CD4-positive, alpha-beta T cell treated with Interleukin-4 for 4 hours (primary cell): ENCODE measurements at regions not wholly inside any gene's neighbourhood (a gene's known extent, or its start where the extent isn't known, plus 50 kb on each side); places are given as distances from the start of the nearest gene placed in this dataset.
"Not testable (repeated sequence)": the region's sequence is repeated elsewhere in the genome, so short reads cannot be mapped to it uniquely, and the experiment has no call there.

ENCODE experiments used
- DNase-seq: peaks from one replicate; pipeline ENCODE4 v3.0.0-alpha.2; 2020

- no peak for DNase-seq
These were observed 195.2 kb downstream of the TAF11L14 start for GRCh38 chr5:17829456-17829855.

GRCh38 chr5:17831279-17831678, 197.0 kb downstream of the TAF11L14 start:
- no peak for DNase-seq

- no peak for DNase-seq
These were observed 198.9 kb downstream of the TAF11L14 start for GRCh38 chr5:17832949-17833745.

- DNase-seq: no peak
These were observed 203.5 kb downstream of the TAF11L14 start for GRCh38 chr5:17837757-17838156.

GRCh38 chr5:17838469-17838868, 204.2 kb downstream of the TAF11L14 start:
- no peak for DNase-seq

GRCh38 chr5:17839848-17840247, 205.6 kb downstream of the TAF11L14 start:
- no peak for DNase-seq

- no peak for DNase-seq
These were observed 212.2 kb downstream of the TAF11L14 start for GRCh38 chr5:17846496-17846895.

- no peak for DNase-seq
These were observed 213.0 kb downstream of the TAF11L14 start for GRCh38 chr5:17847286-17847685.

- DNase-seq: no peak
These were observed 217.9 kb downstream of the TAF11L14 start for GRCh38 chr5:17852111-17852510.

GRCh38 chr5:17852740-17853139, 218.5 kb downstream of the TAF11L14 start:
- DNase-seq: no peak

- no peak for DNase-seq
These were observed 220.6 kb downstream of the TAF11L14 start for GRCh38 chr5:17854901-17855300.

GRCh38 chr5:17860660-17861315, 226.5 kb downstream of the TAF11L14 start:
- DNase-seq: no peak

GRCh38 chr5:17864903-17865302, 230.6 kb downstream of the TAF11L14 start:
- DNase-seq: not testable (repeated sequence)

- not testable (repeated sequence) for DNase-seq
These were observed 231.7 kb downstream of the TAF11L14 start for GRCh38 chr5:17865966-17866365.

- DNase-seq: no peak
These were observed 237.9 kb downstream of the TAF11L14 start for GRCh38 chr5:17872204-17872603.

GRCh38 chr5:17878541-17878940, 244.3 kb downstream of the TAF11L14 start:
- no peak for DNase-seq

GRCh38 chr5:17879276-17879675, 245.0 kb downstream of the TAF11L14 start:
- DNase-seq: no peak

GRCh38 chr5:17880869-17881268, 246.6 kb downstream of the TAF11L14 start:
- no peak for DNase-seq

- no peak for DNase-seq
These were observed 248.7 kb downstream of the TAF11L14 start for GRCh38 chr5:17882760-17883488.

GRCh38 chr5:17888155-17888554, 253.9 kb downstream of the TAF11L14 start:
- no peak for DNase-seq

GRCh38 chr5:17890501-17890900, 256.2 kb downstream of the TAF11L14 start:
- no peak for DNase-seq

GRCh38 chr5:17891881-17892280, 257.6 kb downstream of the TAF11L14 start:
- DNase-seq: no peak

GRCh38 chr5:17893026-17893635, 258.9 kb downstream of the TAF11L14 start:
- DNase-seq: no peak
